ENCODE measurements at regions not wholly inside any gene's neighbourhood (a gene's known extent, or its start where the extent isn't known, plus 50 kb on each side); places are given as distances from the start of the nearest gene placed in this dataset.

DNA sequence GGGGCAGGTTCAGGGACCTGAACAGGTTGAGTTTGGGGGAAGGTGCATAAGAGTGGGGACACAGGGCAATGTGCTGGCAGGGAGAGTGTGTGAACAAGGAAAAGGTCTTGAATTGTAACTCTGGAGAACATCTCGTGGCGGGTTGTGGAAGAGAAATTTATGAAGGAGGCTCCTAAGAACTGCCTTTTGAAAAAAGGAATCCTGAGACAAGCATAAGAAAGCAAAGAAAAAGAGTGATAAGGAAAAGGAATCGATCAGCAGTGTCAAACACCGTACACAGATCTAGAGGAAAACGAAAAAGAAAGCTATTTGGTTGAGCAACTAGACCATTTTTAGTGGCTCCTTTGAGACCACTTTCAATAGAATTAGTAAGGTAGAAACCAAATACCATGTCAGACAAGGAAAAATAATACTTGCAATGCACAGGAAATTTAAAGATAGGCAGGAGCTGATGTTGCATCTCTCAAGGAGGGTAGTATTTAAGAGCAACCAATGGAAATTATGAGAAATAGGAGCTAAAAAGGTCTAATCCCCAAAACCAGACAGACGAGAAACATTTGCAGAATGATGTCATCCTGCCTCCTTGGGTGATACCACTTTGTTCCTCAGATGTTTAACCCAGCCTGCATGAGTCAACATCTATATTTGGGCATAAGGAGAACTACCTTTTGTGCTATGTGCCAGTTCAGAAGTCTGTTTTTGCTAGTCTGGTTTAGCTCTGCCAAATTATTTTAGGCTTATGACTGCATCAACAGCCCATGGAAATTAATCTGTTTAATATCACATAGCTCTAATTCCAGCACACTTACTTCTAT lies 64.5 kb upstream of the STK38L start:
- DNase-seq (ENCODE audit: low read depth): no peak

DNA sequence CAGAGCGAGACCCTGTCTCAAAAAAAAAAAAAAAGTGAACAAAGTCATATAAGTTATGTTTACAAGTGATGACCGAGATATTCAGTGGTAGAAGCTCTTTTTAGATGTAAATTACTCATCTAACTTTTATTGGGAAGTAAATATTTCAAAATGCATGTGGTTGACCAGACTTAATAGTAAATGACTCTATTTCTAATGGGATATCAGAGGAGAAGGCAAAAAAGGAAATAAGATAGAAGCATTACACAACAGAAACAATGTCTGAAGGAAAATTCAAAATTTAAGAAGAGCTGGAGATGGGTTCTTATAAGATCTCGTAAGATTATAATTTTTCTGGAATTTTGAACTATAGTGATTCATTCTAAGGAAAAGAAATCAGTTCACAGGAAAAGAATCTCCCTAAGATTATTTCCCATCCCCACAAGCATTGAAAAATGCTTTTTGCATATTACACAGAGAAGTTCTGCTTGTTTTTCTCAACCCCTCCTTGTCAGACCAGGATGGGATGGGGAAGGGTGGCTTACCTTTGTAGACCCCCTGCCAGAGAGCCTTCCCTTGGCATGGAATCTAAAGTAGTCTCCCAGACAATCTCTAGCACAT lies 63.1 kb upstream of the STK38L start:
- no peak for DNase-seq (ENCODE audit: low read depth)

DNA sequence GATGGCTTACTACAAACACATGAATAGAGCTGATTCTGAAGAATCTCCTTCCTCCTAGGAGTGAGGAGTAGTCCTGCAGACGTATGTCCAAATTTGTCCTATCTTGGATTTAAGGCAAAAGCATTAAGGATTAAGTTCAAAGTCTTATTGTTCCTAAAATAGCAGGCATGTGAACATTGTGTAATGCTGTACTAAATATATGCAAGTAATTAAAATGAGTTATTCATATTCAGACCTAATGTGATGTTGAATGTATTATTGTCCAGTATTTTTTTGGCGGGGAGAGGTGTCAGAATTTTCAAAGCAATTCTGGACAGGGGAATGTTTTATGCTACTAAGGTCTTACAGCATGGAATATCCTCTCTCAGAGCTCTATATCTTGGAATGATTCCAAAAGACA lies 60.7 kb upstream of the STK38L start:
- DNase-seq (ENCODE audit: low read depth): no peak

DNA sequence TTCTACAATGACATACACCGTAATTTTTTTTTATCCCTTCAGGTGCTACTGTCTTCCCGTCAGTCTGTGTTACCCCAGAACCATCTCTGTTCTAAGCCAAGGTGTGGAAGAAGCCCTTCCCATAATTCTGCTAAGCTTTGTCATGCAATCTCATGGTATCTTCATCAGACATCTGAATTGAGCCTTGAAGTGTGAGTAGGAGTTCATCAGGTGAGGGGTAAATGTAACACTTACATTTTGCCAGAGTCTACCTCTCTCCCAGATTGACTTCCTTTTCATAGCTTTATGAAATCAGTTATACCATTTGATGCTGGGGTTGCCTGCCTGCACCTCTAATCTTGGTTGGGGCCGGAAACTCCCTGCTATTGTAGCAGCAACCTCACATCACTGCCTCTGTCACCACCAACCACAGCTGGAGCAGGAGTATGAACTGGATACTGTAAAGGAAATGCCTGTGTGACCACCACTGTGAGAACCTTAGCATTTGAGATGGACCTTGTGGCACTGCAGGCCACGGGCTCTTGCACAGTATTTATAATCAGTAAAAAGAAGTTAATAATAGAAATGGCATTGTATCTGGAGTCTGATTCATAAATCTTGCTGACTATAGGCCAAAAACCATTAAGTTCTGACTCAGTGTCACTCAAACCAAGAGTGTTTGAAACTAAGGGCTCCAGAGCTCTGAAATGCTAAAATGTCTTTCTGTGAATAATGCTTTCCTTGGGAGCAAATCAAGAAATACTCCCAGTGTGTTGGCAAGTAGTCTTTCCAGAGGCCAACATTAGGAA lies 58.7 kb upstream of the STK38L start:
- DNase-seq (ENCODE audit: low read depth): no peak

DNA sequence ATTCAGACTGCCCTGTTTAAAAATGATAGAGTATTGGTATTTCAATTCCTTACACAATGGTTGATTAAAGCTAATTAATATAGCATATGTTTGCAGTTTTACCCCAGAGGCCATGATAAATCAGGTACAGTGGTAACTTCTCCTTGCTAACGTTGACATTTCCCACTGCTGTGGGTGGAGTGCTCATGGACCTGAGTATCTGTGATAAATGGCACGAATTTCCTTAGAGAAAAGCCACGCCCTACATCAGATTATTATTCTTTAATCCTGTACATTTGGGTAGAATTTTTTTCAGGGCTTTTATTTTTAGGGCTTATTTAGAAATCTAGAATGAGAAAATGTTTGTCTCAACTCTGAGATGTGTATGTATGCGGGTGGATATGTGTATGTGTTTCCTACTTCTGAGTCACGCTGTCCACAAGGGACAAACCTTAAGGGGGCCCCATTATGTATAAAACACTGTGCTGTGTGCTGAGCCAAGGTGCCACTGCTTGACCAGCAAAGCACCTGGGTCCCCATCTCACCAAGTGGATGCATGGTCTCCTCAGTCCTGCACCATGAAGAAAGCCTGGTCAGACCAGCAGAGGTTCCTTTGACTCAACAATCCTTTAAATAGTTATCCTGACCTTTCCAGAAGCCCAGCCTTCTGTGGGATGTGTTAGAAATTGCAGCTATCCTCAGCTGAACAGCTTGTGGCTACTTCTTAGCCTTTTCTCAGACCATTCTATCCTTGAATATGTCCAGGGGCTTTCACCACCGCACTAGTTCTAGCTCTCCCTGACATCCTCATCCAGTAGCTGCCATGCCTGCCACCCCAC lies 57.9 kb upstream of the STK38L start:
- no peak for DNase-seq (ENCODE audit: low read depth)

DNA sequence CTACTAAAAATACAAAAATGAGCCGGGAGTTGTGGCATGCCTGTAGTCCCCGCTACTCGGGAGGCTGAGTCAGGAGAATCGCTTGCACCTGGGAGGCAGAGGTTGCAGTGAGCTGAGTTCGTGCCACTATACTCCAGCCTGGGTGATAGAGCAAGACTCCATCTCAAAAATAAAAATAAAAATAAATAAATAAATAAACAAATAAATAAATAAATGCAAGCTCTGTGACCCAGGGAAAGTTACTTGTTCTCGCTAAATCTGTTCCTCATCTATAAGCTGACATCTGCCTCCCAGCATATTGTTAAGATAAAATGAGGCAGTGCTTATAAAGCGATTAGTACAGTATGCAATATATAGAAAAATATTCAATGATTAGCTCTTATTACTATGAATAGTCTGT lies 56.4 kb upstream of the STK38L start:
- no peak for DNase-seq (ENCODE audit: low read depth)

DNA sequence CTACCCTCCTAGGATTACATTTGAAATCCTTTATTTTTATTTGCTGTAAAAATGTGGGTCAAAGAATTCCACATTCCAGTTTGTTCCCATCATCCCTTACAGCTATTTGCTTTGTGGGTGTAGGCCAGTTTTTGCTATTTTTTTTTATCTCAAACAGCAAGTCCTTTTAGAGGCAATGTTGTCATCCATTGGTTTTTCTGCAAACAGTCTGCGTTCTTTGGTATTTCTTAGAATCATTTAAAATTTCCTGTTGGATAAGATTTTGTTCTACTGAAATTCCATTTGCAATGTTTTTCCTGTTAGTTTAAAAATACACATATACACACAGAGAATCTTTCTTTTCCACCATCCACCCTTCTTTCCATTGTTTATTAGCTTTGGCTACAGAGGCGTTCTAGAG lies 53.3 kb upstream of the STK38L start:
- no peak for DNase-seq (ENCODE audit: low read depth)

DNA sequence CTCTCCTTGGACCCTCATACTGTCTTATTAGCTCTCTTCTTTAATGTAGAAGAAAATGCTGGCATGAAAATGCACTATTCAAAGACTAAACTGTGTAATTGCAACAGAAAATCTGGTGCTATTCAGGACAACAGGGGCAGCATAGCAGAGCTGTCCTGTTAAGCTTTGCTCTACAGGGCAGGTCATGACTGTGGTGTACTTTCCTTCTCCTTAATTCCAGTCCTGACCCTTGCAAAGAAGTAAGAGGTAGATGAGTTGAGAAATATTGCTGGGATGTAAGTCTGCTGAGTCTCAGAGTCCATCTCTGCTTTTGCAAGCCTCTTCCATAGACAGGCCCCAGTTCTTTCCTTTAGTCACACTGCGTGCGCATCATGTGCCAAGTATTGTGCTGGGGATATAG lies 52.6 kb upstream of the STK38L start:
- DNase-seq (ENCODE audit: low read depth): no peak

DNA sequence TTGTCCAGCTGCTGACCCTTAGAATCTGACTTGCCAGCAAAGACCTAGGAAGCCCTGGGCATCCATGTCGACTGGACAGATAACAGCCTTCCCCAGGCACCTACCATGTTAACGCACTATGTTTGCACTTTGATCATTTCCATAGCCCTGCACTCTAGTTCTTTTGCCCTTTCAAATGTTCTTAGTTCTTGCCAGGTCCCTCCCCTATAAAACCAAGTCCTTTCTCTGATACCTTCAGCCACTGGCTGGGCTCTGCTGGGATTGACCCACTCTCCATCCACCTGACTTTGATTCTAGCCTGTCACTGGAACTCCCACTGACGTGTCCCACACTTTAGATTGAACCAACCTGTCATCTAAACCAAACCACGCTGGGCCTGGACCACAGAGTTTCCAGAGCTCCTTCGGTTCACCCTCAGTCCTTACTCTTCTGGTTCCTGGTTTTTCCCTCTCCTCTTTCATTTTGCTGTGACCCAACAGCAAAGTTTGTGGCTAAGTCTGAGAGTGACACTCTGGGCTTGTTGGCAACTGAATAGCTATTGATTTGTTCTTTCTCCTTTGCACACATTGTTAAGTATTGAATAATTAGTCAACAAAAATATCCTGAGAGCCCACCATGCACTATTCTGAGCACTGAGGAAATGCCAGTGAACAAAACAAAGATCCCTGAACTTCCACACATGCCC lies 51.8 kb upstream of the STK38L start:
- no peak for DNase-seq (ENCODE audit: low read depth)

DNA sequence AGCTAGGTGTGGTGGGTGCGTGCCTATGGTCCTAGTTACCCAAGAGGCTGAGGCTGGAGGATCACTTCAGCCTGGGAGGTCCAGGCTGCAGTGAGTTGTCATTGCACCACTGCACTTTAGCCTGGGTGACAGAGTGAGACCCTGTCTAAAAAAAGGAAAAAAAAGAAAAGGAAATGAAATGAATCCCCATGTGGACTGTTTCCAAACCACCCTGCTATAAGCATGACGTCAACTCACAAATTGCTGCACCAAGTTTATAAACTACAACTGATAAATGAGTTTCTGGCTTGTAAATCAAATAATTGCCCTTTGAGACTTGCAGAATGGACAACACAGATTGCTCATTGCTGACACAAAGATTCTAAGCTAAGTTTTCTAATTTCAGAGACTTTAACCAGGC lies 51.0 kb upstream of the STK38L start:
- DNase-seq (ENCODE audit: low read depth): no peak

DNA sequence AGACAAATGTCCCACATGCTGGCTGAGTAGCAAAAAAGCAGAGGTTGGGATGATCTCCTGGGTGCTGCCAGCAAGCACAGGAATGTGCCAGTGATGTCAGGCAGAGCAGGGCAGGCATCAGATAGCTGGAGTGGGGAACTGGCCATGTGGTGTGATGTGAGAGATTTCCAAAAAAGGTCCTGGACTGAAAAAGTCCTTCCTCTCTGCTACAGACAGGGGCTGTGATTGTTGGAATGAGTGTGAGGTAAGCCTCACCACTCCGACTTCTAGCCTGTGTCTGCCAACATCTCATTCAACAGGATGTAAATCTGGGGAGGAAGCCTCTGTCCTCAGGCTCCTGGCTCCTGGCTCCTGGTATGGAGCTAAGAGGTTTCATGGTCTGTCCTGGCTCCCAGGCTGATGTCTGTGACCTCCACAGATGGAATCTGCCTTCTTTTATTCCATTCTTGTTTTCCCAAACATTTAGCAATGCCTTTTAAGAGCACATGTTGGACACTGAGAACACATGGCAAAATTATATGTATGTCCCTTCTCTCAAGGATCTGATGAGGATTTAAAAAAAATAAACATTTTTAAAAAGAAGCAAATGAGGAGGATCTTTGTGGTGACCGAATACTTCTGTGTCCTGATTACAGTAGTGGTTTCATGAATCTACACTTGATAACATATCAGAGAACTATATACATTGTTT lies 50.1 kb upstream of the STK38L start:
- DNase-seq (ENCODE audit: low read depth): no peak

Data from stimulated activated CD8-positive, alpha-beta memory T cell treated with anti-CD3 and anti-CD28 coated beads, Interleukin-15, amount 100 ng/mL, for 1 hour (primary cell).